ENCODE measurements at regions not wholly inside any gene's neighbourhood (a gene's known extent, or its start where the extent isn't known, plus 50 kb on each side); places are given as distances from the start of the nearest gene placed in this dataset.

DNA sequence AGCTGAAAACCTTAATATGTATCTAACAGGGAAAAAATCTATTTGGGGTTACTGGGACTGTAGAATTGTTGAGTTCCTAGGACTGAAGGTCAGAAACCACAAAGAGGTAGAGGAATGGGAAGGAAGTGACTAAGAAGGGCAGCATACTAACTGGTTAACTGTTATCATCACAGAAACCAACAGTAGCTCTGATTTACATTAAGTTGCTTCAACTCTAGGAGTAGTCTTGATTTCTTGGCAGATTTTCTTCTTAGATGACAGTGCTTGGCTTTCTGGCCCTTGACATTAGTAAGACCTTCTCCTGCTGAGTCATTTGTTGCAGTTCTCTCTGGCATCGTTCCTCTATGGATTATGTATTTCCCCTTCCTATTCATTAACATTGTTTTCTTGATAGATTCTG, 116.1 kb upstream of the RASA1 start:
- Mint-ChIP-seq H3K36me3 (ENCODE audit: low read depth) (no peaks in the 10 kb centered on the region), H3K27me3 (ENCODE audit: low read depth) (peaks cover 4% of the 10 kb centered on the region), H3K9me3 (no peaks in the 10 kb centered on the region), H3K4me1 (ENCODE audit: low read depth) (peaks cover 8% of the 10 kb centered on the region), H3K27ac (no peak overlapping the region), H3K4me3 (ENCODE audit: low read depth) (no peak overlapping the region)
- no peak for DNase-seq (ENCODE audit: low spot score)
- intact Hi-C loops (cut with micrococcal nuclease), result no loop called here

DNA sequence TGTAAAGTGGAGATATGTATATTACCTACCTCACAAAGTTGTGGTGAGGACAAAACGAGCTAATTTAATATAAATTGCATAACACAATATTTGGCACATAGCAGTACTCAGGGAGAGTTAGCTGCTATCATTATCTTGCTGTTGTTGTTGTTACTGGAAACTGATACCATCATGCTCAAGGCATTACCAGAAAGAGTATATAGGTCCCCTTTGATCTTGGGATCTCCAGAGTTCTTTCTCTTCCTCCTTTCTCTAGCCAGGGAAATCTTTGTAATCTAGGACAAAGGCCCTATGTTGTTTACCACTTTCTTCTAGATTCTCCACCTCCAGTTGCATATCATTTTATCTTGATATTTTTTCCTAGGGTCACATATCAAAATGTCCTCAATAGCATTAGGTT, 114.8 kb upstream of the RASA1 start:
- intact Hi-C loops (cut with micrococcal nuclease), result no loop called here
- DNase-seq (ENCODE audit: low spot score), result no peak
- H3K9me3 Mint-ChIP-seq, result no peaks in the 10 kb centered on the region

DNA sequence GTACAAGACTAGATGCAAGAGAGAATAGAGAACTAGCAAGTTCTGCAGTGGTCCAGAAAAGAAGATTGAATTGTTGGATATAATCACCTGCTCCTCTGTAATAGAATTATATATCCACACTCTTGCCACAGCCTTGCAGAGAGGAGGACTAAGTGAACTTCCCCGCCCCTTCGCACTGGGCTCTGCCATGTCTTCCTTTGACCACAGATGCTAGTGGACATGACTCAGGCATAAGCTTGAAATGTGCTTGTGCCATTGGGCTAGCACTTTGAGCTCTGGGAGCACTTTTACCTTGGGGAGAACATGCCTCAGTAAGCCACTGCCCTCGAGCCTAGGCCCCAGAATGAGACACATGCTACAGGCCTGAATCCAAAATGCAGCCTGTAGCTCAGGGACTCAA, 113.5 kb upstream of the RASA1 start:
- Mint-ChIP-seq H3K27me3 (ENCODE audit: low read depth) (no peaks in the 10 kb centered on the region), H3K4me3 (ENCODE audit: low read depth) (no peak overlapping the region), H3K9me3 (no peaks in the 10 kb centered on the region), H3K27ac (no peak overlapping the region), H3K36me3 (ENCODE audit: low read depth) (no peaks in the 10 kb centered on the region), H3K4me1 (ENCODE audit: low read depth) (peaks cover 8% of the 10 kb centered on the region)
- intact Hi-C loops (cut with micrococcal nuclease), result no loop called here
- no peak for DNase-seq (ENCODE audit: low spot score)

More for the DNA sequence above, 114.8 kb upstream of the RASA1 start:
- no peak overlapping the region for H3K27ac Mint-ChIP-seq
- H3K4me1 Mint-ChIP-seq (ENCODE audit: low read depth), result peaks cover 8% of the 10 kb centered on the region
- H3K36me3 Mint-ChIP-seq (ENCODE audit: low read depth), result no peaks in the 10 kb centered on the region
- H3K4me3 Mint-ChIP-seq (ENCODE audit: low read depth), result no peak overlapping the region
- peaks cover 4% of the 10 kb centered on the region for H3K27me3 Mint-ChIP-seq (ENCODE audit: low read depth)

DNA sequence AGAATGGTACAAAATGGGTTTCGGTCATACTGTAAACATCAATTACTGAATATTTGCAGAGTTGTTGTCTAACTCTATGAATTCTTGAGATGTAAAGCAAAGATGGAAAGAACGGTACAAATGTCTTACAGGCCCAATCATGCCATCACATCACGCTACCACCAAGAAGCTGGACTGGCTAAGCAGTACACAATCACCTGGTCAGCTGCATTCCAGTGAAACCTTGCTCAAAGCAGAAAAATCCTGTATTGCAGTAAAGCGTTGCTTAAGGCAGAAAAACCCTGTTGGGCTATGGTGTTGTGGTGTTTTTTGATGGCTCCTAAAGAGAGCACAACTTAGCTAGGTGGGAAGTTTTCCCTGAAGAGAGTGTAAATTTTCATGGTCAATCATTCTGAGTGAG, 112.6 kb upstream of the RASA1 start:
- intact Hi-C loops (cut with micrococcal nuclease), result no loop called here
- Mint-ChIP-seq H3K27me3 (ENCODE audit: low read depth) (no peaks in the 10 kb centered on the region), H3K36me3 (ENCODE audit: low read depth) (no peaks in the 10 kb centered on the region), H3K4me1 (ENCODE audit: low read depth) (peaks cover 8% of the 10 kb centered on the region), H3K4me3 (ENCODE audit: low read depth) (no peak overlapping the region), H3K27ac (no peak overlapping the region), H3K9me3 (no peaks in the 10 kb centered on the region)
- DNase-seq (ENCODE audit: low spot score), result no peak

DNA sequence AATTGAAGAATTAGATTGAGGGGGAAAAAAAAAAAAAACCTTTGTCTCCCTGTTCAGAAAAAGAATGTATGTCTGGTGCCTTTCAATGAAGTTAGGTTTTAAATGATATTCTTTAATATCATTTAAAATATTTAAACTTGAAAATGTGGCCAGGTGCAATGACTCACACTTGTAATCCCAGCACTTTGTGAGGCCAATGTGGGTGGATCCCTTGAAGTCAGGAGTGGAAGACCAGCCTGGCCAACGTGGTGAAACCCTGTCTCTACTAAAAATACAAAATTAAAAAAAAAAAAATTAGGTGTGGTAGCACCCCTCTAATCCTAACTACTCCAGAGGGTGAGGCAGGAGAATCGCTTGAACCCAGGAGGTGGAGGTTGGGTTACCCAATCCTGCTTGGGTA, 111.1 kb upstream of the RASA1 start:
- Mint-ChIP-seq H3K27me3 (ENCODE audit: low read depth) (peaks cover 2% of the 10 kb centered on the region), H3K27ac (no peak overlapping the region), H3K9me3 (no peaks in the 10 kb centered on the region), H3K36me3 (ENCODE audit: low read depth) (no peaks in the 10 kb centered on the region), H3K4me1 (ENCODE audit: low read depth) (peaks cover 2% of the 10 kb centered on the region), H3K4me3 (ENCODE audit: low read depth) (no peak overlapping the region)
- DNase-seq (ENCODE audit: low spot score), result no peak
- intact Hi-C loops (cut with micrococcal nuclease), result no loop called here

DNA sequence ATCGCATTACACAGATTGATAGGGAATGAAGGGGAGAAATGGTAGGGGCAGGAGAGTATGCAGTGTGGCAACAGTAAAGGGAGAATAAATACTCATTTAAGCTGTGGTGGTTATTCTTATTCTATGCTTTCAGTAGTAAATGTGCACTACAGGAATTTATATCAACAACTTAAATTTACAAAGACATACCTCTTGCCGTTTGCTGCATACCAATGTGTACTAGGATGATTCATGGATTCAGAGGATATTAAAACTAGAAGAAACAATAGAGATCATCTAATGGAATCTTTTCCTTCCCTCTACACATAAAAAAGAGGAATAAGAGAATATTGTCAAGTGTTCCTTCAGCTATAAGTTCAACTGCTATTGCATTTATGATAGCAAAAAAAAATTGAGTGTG, 103.3 kb upstream of the RASA1 start:
- intact Hi-C loops (cut with micrococcal nuclease), result no loop called here
- H3K27ac Mint-ChIP-seq, result no peak overlapping the region
- H3K4me3 Mint-ChIP-seq (ENCODE audit: low read depth), result no peak overlapping the region
- DNase-seq (ENCODE audit: low spot score), result no peak
- no peaks in the 10 kb centered on the region for H3K36me3 Mint-ChIP-seq (ENCODE audit: low read depth)
- peaks cover 13% of the 10 kb centered on the region for H3K27me3 Mint-ChIP-seq (ENCODE audit: low read depth)
- H3K4me1 Mint-ChIP-seq (ENCODE audit: low read depth), result no peaks in the 10 kb centered on the region
- no peaks in the 10 kb centered on the region for H3K9me3 Mint-ChIP-seq

DNA sequence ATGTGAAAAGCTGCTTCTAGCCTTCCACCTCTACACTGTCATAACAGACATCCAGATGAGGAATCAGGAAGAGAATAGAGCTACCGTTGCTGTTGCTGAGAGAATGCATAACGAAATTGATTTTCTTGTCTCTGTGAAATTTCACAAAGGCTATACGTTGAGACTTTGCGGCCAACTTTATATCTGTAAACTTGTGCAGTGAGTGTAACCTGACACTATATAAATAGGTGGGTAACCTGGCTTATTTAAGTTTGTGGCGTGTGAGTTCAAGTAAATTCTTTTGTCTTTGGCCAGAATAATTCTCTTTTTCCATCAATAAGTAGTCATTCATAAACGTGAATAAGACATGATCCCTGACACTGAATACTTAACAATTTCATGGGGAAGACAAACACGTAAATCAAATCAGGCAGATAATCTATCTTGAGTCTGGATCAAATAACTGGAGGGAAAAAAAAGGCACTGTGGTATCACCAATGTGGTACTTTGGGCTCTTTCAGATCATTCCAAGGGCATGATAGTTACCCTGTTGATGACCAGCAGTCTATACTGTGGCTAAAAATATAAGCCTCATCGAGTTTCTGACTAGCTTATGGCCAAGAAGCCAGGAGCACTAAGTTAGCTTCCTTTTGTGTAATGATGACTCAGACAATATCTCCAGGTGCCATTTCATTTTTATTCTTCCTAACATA, 98.2 kb upstream of the RASA1 start:
- peaks cover 7% of the 10 kb centered on the region for H3K27me3 Mint-ChIP-seq (ENCODE audit: low read depth)
- H3K4me3 Mint-ChIP-seq (ENCODE audit: low read depth), result no peak overlapping the region
- intact Hi-C loops (cut with micrococcal nuclease), result no loop called here
- no peaks in the 10 kb centered on the region for H3K9me3 Mint-ChIP-seq
- DNase-seq (ENCODE audit: low spot score), result no peak
- H3K27ac Mint-ChIP-seq, result no peak overlapping the region
- H3K36me3 Mint-ChIP-seq (ENCODE audit: low read depth), result no peaks in the 10 kb centered on the region
- H3K4me1 Mint-ChIP-seq (ENCODE audit: low read depth), result no peaks in the 10 kb centered on the region

DNA sequence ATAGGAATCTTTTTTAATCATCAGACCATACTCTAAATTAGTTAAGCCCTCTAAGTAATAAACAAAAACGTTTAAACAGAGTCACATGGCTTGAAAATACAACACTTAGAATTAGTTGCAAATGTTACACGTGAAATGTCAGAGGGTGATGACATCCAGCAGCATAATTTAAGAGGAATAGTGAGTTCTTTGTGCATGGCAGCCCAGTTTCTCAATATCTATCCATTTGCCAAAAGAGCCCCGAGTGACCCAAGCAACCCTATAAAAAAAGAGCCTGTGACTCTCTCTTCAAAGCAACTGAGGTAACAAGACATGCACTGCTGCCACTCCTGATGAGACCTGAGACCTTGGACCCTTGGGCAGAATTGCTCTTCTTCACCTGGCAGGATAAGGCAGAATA, 96.9 kb upstream of the RASA1 start:
- H3K36me3 Mint-ChIP-seq (ENCODE audit: low read depth), result no peaks in the 10 kb centered on the region
- H3K27me3 Mint-ChIP-seq (ENCODE audit: low read depth), result peaks cover 4% of the 10 kb centered on the region
- intact Hi-C loops (cut with micrococcal nuclease), result no loop called here
- H3K27ac Mint-ChIP-seq, result no peak overlapping the region
- no peaks in the 10 kb centered on the region for H3K9me3 Mint-ChIP-seq
- H3K4me1 Mint-ChIP-seq (ENCODE audit: low read depth), result no peaks in the 10 kb centered on the region
- H3K4me3 Mint-ChIP-seq (ENCODE audit: low read depth), result no peak overlapping the region
- no peak for DNase-seq (ENCODE audit: low spot score)

DNA sequence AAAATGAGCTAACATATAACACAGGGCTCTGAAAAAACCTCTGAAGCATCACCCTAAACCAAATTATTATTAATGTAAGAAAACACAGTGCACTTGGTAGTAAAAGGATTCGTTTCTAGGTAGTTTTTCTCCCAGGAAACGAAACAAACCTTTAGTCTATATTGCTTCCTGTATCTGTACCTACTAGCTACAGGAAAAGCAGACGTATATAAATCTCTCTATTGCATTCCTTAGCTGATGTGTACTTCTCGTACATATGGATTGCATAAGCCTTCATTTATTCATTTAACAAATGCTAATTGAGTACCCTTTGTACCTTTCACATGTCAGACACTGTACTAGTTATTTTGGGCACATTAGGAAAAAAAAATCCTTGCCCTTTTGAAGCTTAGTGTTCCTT, 85.0 kb upstream of the RASA1 start:
- H3K4me3 Mint-ChIP-seq (ENCODE audit: low read depth), result no peak overlapping the region
- DNase-seq (ENCODE audit: low spot score), result no peak

DNA sequence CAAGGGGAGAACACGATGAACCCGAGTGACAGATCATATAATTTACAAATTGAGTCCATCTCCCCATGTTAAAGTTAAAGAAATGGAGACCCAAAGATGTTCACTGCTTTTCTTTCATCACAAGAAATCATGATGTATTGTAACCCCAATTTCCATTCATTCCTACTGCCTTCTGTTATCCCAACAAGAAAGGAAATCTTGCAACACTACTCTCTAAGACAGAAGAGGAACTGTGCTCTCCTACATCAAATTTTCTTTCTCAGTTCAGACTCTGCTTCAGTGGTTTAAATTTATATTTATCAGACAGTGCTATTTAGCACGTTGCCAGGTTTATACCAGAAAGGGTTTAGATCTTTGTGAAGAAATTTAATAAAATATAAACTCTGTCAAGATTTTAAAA, 83.8 kb upstream of the RASA1 start:
- Mint-ChIP-seq H3K4me3 (ENCODE audit: low read depth) (no peak overlapping the region), H3K27ac (no peak overlapping the region), H3K9me3 (no peaks in the 10 kb centered on the region), H3K36me3 (ENCODE audit: low read depth) (no peaks in the 10 kb centered on the region), H3K27me3 (ENCODE audit: low read depth) (peaks cover 10% of the 10 kb centered on the region), H3K4me1 (ENCODE audit: low read depth) (peaks cover 11% of the 10 kb centered on the region)
- intact Hi-C loops (cut with micrococcal nuclease), result no loop called here
- no peak for DNase-seq (ENCODE audit: low spot score)

More for the DNA sequence above, 85.0 kb upstream of the RASA1 start:
- H3K9me3 Mint-ChIP-seq, result no peaks in the 10 kb centered on the region
- peaks cover 10% of the 10 kb centered on the region for H3K27me3 Mint-ChIP-seq (ENCODE audit: low read depth)
- H3K27ac Mint-ChIP-seq, result no peak overlapping the region
- intact Hi-C loops (cut with micrococcal nuclease), result no loop called here
- peaks cover 11% of the 10 kb centered on the region for H3K4me1 Mint-ChIP-seq (ENCODE audit: low read depth)
- no peaks in the 10 kb centered on the region for H3K36me3 Mint-ChIP-seq (ENCODE audit: low read depth)

DNA sequence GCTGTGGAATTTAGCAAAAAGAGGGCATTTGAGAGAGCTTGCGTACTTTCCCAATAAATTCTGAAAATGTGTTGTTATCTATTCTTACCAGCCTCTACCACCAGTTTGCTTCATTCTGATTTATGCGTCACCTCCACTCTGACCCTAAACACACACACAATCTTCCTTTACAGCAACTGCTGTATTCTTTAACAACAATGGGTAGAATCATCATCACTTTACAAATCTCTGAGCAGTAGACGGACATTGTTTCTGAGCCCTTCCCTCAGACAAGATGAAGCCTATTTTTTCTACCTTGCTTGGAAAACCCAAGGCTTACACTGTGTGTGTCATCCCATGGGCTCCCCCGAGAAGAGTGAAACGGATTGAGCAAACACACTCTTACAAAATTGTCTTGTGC, 83.1 kb upstream of the RASA1 start:
- DNase-seq (ENCODE audit: low spot score), result no peak
- no peak overlapping the region for H3K4me3 Mint-ChIP-seq (ENCODE audit: low read depth)
- H3K9me3 Mint-ChIP-seq, result no peaks in the 10 kb centered on the region
- peaks cover 10% of the 10 kb centered on the region for H3K27me3 Mint-ChIP-seq (ENCODE audit: low read depth)
- intact Hi-C loops (cut with micrococcal nuclease), result no loop called here
- H3K36me3 Mint-ChIP-seq (ENCODE audit: low read depth), result no peaks in the 10 kb centered on the region
- H3K27ac Mint-ChIP-seq, result no peak overlapping the region
- peaks cover 11% of the 10 kb centered on the region for H3K4me1 Mint-ChIP-seq (ENCODE audit: low read depth)

DNA sequence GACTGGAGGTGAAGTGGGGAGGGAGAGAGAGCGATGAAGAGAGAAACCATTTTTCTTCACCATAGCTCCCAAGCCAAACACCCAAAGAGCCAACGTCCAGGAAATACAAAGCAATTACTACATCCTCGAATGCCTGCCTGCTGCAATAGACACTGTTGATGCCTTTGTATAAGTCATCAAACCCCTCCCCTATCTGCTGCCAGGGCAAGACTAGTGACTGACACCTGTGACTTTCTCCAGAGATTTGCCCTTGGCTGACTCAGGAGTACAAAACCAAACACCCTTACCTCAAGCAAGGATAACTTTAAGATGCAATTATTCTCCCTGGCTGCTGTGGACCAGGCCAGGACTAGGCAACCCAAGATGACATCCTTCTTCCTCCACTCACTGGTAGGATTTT, 81.8 kb upstream of the RASA1 start:
- intact Hi-C loops (cut with micrococcal nuclease), result no loop called here
- H3K27me3 Mint-ChIP-seq (ENCODE audit: low read depth), result peaks cover 10% of the 10 kb centered on the region
- no peaks in the 10 kb centered on the region for H3K36me3 Mint-ChIP-seq (ENCODE audit: low read depth)
- peaks cover 12% of the 10 kb centered on the region for H3K4me1 Mint-ChIP-seq (ENCODE audit: low read depth)
- no peaks in the 10 kb centered on the region for H3K9me3 Mint-ChIP-seq
- H3K27ac Mint-ChIP-seq, result no peak overlapping the region
- H3K4me3 Mint-ChIP-seq (ENCODE audit: low read depth), result no peak overlapping the region
- DNase-seq (ENCODE audit: low spot score), result no peak

DNA sequence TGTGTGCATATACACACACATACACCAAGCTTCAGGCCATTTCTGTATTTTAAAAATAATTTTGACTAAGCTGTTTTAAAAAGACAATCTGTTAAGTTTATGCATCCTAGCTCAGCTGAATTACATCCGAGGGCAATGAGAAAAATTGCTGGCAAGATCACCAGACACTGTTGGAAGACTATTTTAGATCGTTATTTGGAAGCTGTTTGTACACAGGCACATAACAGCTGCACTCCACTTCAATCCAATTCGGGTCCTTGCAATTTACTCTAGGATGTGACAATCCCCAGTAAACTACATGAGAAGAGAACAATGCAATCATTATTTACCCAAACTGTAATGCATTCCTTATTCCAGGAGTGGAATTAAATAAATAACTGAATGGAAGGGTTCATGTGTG, 79.3 kb upstream of the RASA1 start:
- H3K9me3 Mint-ChIP-seq, result no peaks in the 10 kb centered on the region
- intact Hi-C loops (cut with micrococcal nuclease), result no loop called here
- peaks cover 6% of the 10 kb centered on the region for H3K27me3 Mint-ChIP-seq (ENCODE audit: low read depth)
- DNase-seq (ENCODE audit: low spot score), result no peak
- no peak overlapping the region for H3K27ac Mint-ChIP-seq
- no peaks in the 10 kb centered on the region for H3K36me3 Mint-ChIP-seq (ENCODE audit: low read depth)
- peaks cover 13% of the 10 kb centered on the region for H3K4me1 Mint-ChIP-seq (ENCODE audit: low read depth)
- no peak overlapping the region for H3K4me3 Mint-ChIP-seq (ENCODE audit: low read depth)

DNA sequence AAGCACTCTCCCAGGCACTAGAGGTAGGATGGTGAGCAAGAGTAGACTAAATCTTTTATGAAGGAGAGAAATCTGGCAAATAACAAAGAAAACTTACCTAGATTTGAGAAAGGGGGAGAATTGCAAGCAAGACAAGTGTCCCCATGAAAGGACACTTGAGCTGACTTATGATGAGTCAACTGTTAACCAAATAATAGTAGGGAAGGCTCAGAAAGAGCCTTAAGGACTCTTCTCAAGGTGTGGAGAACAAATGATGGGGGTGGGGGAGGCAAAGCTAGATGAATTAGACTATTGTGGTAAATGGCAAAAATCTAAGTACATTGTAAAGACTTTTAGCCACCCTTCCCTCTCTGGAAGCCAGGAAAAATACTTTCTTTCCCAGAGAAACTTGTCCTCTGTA, 77.6 kb upstream of the RASA1 start:
- H3K4me3 Mint-ChIP-seq (ENCODE audit: low read depth), result no peak overlapping the region
- no peaks in the 10 kb centered on the region for H3K9me3 Mint-ChIP-seq
- intact Hi-C loops (cut with micrococcal nuclease), result no loop called here
- no peaks in the 10 kb centered on the region for H3K27me3 Mint-ChIP-seq (ENCODE audit: low read depth)
- DNase-seq (ENCODE audit: low spot score), result no peak
- peaks cover 18% of the 10 kb centered on the region for H3K4me1 Mint-ChIP-seq (ENCODE audit: low read depth)
- no peaks in the 10 kb centered on the region for H3K36me3 Mint-ChIP-seq (ENCODE audit: low read depth)
- H3K27ac Mint-ChIP-seq, result no peak overlapping the region

Data from activated T-helper 2 cell treated with anti-CD3 and anti-CD28 coated beads, Interferon-gamma antibody, Interleukin-2, Interleukin-4, amounts not matched to agents 10 μg/mL and 5 μg/mL and 100 μg/mL, durations not matched to agents 14 hours and 24 hours and 36 hours (primary cell).